NCI-H1436 (cell line): ENCODE measurements at regions not wholly inside any gene's neighbourhood (a gene's known extent, or its start where the extent isn't known, plus 50 kb on each side); places are given as distances from the start of the nearest gene placed in this dataset.

Experiments used
- DNase-seq: peaks from one replicate; lab custom pipeline; 2025; lab: John Stamatoyannopoulos, UW

- DNase-seq, result no peak
Measured at GRCh38 chr12:81811061-81811777, 52.1 kb upstream of the PPFIA2 start.

DNA sequence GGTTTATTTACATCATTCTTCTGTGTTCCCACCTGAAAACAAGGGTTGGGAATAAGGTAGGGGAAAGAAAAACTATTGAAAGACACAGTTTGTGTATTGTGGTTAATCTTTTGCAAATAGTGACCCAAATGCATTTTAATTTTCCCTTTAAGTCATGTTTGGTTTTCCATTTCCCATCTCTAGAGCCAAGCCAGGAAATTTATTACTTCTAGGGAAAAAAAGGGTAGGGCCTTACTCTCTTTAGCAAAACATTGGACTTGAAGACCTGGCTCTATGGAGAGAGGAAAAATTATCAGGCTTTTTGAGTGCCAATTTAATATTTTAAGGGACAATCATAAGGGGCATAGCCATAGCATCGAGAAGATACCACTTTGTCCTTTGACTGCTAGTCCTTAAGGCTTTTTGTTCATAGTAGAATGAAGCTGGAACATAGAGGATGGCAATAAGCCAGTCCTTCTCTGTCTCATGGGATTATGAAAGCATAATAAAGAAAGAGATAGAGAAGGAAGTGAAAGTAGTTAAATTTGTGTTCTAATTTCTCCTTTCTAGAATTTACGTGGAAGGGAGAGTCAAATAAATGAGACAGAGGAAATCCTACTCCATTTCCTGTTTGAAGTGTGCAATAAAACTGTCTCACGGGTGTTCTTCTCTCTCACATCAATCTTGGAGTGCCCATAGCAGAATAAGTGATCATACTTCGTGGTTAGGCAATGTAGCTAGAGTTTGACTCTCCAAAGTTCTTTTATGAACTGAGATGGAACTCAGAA, 50.9 kb upstream of the PPFIA2 start:
- no peak for DNase-seq

- no peak for DNase-seq
Measured at GRCh38 chr12:81809113-81809777, 50.1 kb upstream of the PPFIA2 start.
